ENCODE measurements at regions not wholly inside any gene's neighbourhood (a gene's known extent, or its start where the extent isn't known, plus 50 kb on each side); places are given as distances from the start of the nearest gene placed in this dataset.

DNA sequence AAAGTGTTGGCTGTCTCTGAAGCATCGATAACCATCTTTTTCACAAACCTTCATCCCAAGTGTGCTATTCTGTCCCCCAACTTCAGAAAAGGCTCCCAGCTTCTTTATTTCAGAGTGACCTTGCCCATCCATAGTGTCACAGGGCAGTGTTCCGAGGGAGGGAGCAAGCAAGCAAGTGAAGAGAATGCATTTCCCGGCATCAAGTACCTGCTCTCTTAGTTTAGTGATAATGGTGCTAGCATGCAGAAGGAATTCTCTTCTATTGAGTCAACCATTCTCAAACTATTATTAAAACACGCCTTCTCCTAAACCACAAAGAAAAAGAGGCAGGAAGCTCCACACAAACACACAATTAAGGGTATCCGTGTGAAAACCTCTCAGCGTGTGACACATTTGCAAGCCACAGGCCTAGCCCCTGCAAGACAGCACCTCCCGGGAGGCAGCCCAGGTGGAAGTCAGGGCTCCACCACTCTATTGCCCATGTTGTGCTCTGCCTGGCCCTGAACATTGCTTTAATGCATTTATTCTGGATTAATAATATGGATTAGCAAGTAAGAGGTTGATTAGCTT is 504.9 kb downstream of the GALR1 start:
- no peak for ATAC-seq
- ChIA-PET CTCF (no interaction called here), POLR2A (no interaction called here)
- intact Hi-C loops (cut with DNase I, micrococcal nuclease), result no loop called here
- Mint-ChIP-seq H3K27me3 (peaks cover 5% of the 10 kb centered on the region), H3K9me3 (ENCODE audit: low read depth) (no peaks in the 10 kb centered on the region), H3K4me3 (no peak overlapping the region), H3K4me1 (no peaks in the 10 kb centered on the region), H3K27ac (no peak overlapping the region), H3K36me3 (ENCODE audit: low read depth) (no peaks in the 10 kb centered on the region)
- DNase-seq, result no peak

DNA sequence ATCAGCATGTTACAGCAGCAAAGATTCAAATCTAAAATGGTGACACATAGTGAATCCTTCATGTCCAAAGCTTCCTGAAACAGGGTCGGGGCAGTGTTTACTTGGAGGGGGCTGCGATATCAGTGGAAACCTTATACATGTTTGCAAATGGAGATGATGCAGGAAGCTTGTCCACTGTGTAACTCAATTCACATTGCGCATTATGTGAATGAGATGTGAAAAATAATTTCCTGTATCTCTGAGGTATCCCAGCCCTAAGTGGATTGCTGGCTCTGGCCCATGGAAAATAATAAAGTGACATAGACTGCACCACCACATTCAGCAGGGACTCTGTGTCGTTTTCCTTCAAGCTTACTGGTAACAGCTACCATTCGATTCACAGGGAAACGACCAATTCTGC is 505.5 kb downstream of the GALR1 start:
- no peak for DNase-seq
- H3K36me3 Mint-ChIP-seq (ENCODE audit: low read depth), result no peaks in the 10 kb centered on the region
- CTCF ChIA-PET, result no interaction called here
- no peak overlapping the region for H3K4me3 Mint-ChIP-seq
- H3K9me3 Mint-ChIP-seq (ENCODE audit: low read depth), result no peaks in the 10 kb centered on the region
- ATAC-seq, result no peak
- POLR2A ChIA-PET, result no interaction called here
- H3K4me1 Mint-ChIP-seq, result no peaks in the 10 kb centered on the region
- H3K27me3 Mint-ChIP-seq, result peaks cover 8% of the 10 kb centered on the region
- no peak overlapping the region for H3K27ac Mint-ChIP-seq
- intact Hi-C loops (cut with DNase I, micrococcal nuclease), result no loop called here

DNA sequence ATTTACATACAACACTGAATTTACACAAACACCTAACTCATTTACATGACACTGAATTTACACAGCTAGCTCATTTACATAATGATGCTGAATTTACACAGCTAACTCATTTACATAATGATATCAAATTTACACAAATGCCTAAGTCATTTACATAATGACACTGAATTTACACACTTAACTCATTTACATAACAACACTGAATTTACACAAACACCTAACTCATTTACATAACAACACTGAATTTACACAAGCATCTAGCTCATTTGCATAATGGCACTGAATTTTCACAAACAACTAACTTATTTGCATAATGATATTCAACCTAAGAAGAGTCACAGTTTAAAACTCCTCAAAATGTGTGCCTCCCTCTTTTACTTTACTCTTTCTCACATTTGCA is 511.7 kb downstream of the GALR1 start:
- Mint-ChIP-seq H3K9me3 (ENCODE audit: low read depth) (no peaks in the 10 kb centered on the region), H3K36me3 (ENCODE audit: low read depth) (no peaks in the 10 kb centered on the region), H3K4me3 (no peak overlapping the region), H3K27ac (no peak overlapping the region), H3K27me3 (peaks cover 17% of the 10 kb centered on the region), H3K4me1 (no peaks in the 10 kb centered on the region)
- no peak for ATAC-seq
- intact Hi-C loops (cut with DNase I, micrococcal nuclease), result loop anchor here in 1 of 2 experiments (10.0 kb wide), 1 partner anchor 1223 kb away; no protein-coding TSS in a partner anchor
- DNase-seq, result no peak
- ChIA-PET CTCF (interaction anchor here (1.0 kb wide), 1 partner anchor 15 kb away, joined by 3 read pairs; no protein-coding TSS in a partner anchor), POLR2A (no interaction called here)

DNA sequence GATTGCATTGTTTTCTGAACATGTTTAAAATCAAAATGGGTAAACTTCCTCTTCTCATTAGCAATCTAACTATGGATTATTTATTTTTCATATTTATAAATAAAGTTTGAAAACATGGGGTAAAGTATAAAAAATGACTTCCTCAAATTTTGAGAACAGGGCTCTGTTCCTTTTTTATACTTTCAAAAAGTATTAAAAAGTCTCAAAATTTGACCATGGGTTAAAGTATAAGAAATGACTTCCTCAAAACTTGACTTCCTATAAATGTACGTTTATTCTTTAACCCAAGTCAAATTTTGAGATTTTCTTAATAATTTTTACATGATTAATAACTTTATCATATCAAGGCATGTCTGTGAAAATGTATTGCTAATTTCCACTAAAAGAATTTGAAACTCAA is 512.4 kb downstream of the GALR1 start:
- DNase-seq (no peak), ATAC-seq (no peak)
- no peaks in the 10 kb centered on the region for H3K4me1 Mint-ChIP-seq
- CTCF ChIA-PET, result no interaction called here
- no peak overlapping the region for H3K4me3 Mint-ChIP-seq
- H3K36me3 Mint-ChIP-seq (ENCODE audit: low read depth), result no peaks in the 10 kb centered on the region
- H3K27ac Mint-ChIP-seq, result no peak overlapping the region
- POLR2A ChIA-PET, result no interaction called here
- intact Hi-C loops (cut with DNase I, micrococcal nuclease), result loop anchor here in 1 of 2 experiments (10.0 kb wide), 1 partner anchor 1223 kb away; no protein-coding TSS in a partner anchor
- H3K9me3 Mint-ChIP-seq (ENCODE audit: low read depth), result no peaks in the 10 kb centered on the region
- H3K27me3 Mint-ChIP-seq, result peaks cover 20% of the 10 kb centered on the region

DNA sequence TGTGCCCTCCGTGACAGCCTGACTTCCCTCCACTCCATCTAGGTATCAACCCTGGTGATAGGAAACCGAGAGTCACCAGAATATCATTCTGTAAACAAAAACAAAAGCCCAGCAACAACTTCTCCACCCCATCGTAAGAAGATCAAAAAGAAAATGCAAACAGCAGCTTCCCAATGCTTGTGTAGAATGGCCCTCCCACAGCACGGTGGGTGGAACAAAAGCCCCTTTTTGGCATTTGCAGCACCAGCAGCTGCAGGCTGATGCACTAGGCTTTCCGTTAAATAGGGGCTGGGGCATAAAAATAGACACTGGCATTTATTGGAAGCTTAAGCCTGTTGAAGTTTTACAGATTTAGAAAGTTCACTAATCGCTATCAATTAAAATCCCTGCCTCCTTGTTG is 513.0 kb downstream of the GALR1 start:
- intact Hi-C loops (cut with DNase I, micrococcal nuclease), result loop anchor here in 1 of 2 experiments (10.0 kb wide), 1 partner anchor 1222 kb away; no protein-coding TSS in a partner anchor
- DNase-seq (no peak), ATAC-seq (no peak)
- H3K9me3 Mint-ChIP-seq (ENCODE audit: low read depth), result no peaks in the 10 kb centered on the region
- CTCF ChIA-PET, result no interaction called here
- no peaks in the 10 kb centered on the region for H3K36me3 Mint-ChIP-seq (ENCODE audit: low read depth)
- POLR2A ChIA-PET, result no interaction called here
- peaks cover 20% of the 10 kb centered on the region for H3K27me3 Mint-ChIP-seq
- H3K4me3 Mint-ChIP-seq, result no peak overlapping the region
- no peak overlapping the region for H3K27ac Mint-ChIP-seq
- H3K4me1 Mint-ChIP-seq, result no peaks in the 10 kb centered on the region

DNA sequence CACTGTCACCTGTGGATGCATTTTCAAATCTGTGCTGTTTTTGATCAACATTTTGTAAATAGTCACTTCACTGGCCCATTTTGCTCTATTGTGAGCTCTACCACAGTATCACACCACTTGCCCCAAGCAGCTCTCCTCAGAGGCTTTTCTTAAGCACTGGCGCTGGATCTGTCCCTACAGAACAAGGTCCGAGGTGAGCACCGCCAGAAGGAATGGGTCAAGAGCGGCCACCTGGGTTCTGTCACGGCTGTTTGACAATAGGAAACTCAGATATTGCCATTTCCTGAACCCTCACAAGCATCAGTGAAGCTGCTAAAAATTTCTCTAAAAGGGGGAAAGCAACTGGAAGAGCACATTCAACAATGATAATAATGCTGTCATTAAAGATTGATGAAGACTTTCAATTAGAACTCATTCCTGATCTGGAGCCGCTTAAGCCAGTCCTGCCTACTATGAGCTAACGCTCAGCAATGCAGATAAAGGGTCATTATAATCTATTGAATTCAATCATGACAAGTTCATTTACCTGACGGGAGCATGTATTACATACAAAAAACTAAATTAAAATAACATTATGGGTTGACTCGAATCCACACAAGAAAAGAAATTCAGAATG is 514.0 kb downstream of the GALR1 start:
- no peak for DNase-seq
- no peak overlapping the region for H3K4me3 Mint-ChIP-seq
- no peaks in the 10 kb centered on the region for H3K9me3 Mint-ChIP-seq (ENCODE audit: low read depth)
- CTCF ChIA-PET, result no interaction called here
- no peaks in the 10 kb centered on the region for H3K36me3 Mint-ChIP-seq (ENCODE audit: low read depth)
- ATAC-seq, result no peak
- H3K27me3 Mint-ChIP-seq, result peaks cover 20% of the 10 kb centered on the region
- intact Hi-C loops (cut with DNase I, micrococcal nuclease), result loop anchor here in 1 of 2 experiments (10.0 kb wide), 1 partner anchor 1221 kb away; no protein-coding TSS in a partner anchor
- H3K27ac Mint-ChIP-seq, result no peak overlapping the region
- POLR2A ChIA-PET, result no interaction called here
- no peaks in the 10 kb centered on the region for H3K4me1 Mint-ChIP-seq

DNA sequence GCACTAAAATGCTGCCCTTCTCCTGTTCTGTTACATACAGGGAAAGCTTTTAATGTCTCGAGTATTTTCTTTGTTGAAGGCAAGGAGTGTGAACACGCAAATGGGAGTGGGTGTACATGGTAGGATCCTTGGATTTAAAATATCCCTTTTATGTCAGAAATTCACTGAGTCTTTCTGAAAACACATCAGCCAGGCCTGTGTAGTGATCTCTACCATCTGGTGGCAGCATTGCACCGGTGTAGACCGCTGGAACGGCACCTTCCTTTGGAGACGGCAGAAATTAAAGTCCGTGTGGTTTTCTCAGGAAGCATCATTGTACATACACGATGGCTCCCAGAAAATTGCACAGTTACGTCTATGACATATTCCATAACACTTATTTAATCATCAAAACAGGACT is 515.8 kb downstream of the GALR1 start:
- ATAC-seq, result no peak
- Mint-ChIP-seq H3K9me3 (ENCODE audit: low read depth) (no peaks in the 10 kb centered on the region), H3K27ac (no peak overlapping the region), H3K4me3 (no peak overlapping the region), H3K36me3 (ENCODE audit: low read depth) (no peaks in the 10 kb centered on the region), H3K27me3 (peaks cover 17% of the 10 kb centered on the region), H3K4me1 (no peaks in the 10 kb centered on the region)
- intact Hi-C loops (cut with DNase I, micrococcal nuclease), result loop anchor here in 1 of 2 experiments (10.0 kb wide), 1 partner anchor 1219 kb away; no protein-coding TSS in a partner anchor
- ChIA-PET CTCF (interaction anchor here (0.9 kb wide), 1 partner anchor 12 kb away, joined by 3 read pairs; no protein-coding TSS in a partner anchor), POLR2A (no interaction called here)
- peak; percentile 42 for DNase-seq

DNA sequence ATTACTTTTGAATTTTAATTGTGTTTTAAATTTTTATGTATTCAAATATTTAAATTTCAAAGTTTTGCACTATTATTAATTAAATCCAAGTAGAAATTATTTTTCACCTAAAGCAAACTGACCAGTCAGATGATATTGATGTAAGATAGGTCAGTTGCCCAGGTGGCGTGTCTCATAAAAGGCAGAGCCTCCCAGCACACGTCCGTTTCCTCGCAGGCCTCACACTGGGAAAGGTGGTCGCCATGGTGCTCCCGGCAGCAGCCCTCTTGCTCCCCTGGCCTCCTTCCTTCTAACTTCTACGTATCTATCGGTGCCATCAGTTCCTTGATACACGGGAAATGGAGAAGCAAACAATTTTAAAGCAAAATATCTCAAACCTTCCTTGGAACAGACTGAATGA is 516.8 kb downstream of the GALR1 start:
- intact Hi-C loops (cut with DNase I, micrococcal nuclease), result loop anchor here in 1 of 2 experiments (10.0 kb wide), 1 partner anchor 1218 kb away; no protein-coding TSS in a partner anchor
- Mint-ChIP-seq H3K4me3 (no peak overlapping the region), H3K27ac (no peak overlapping the region), H3K27me3 (peaks cover 12% of the 10 kb centered on the region), H3K36me3 (ENCODE audit: low read depth) (no peaks in the 10 kb centered on the region), H3K9me3 (ENCODE audit: low read depth) (no peaks in the 10 kb centered on the region), H3K4me1 (no peaks in the 10 kb centered on the region)
- ATAC-seq (no peak), DNase-seq (no peak)
- POLR2A ChIA-PET, result no interaction called here
- CTCF ChIA-PET, result no interaction called here

DNA sequence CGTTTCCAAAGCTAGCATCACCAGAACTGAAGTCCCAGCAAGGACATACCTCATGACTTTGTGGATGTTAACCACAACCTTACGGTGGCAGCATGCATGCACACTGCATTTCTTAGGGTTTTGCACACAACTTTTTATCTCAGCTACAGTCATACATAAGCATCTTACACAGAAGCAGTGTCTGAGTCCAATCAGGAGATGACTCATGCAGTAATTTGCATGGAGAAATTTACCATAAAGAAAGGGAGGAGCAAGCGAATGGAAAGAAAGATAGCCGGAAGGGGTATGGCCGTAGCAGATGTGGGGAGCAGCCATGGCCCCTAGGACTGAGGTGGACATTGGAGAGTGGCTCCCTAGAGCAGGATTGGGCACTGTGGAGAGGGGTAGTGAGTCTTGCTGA is 522.5 kb downstream of the GALR1 start:
- POLR2A ChIA-PET, result no interaction called here
- no peak for DNase-seq
- CTCF ChIA-PET, result interaction anchor here (0.7 kb wide), 1 partner anchor 106 kb away, joined by 3 read pairs; no protein-coding TSS in a partner anchor
- Mint-ChIP-seq H3K36me3 (ENCODE audit: low read depth) (no peaks in the 10 kb centered on the region), H3K27me3 (peaks cover 3% of the 10 kb centered on the region), H3K4me3 (no peak overlapping the region), H3K9me3 (ENCODE audit: low read depth) (no peaks in the 10 kb centered on the region), H3K27ac (no peak overlapping the region), H3K4me1 (no peaks in the 10 kb centered on the region)
- no peak for ATAC-seq
- intact Hi-C loops (cut with DNase I, micrococcal nuclease), result no loop called here

DNA sequence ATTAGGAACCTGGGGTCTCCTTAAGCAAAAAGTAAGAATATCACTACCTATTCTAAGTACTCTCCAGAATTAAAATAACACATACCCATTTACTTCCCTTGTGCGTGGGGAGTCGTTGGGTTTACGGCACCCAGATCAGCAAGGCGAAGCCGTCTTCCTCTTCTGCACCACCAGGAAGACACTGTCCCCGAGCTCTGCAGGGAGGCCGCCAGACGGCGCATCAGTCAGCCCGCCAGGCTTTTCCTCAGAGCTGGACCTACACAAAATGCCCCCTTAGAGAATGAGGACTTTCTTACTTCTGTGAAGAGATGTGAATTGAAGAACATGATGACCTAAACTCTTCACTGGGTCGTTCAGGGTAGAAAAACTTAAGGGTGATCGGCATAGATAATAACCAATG is 526.5 kb downstream of the GALR1 start:
- no peaks in the 10 kb centered on the region for H3K9me3 Mint-ChIP-seq (ENCODE audit: low read depth)
- H3K36me3 Mint-ChIP-seq (ENCODE audit: low read depth), result no peaks in the 10 kb centered on the region
- H3K27ac Mint-ChIP-seq, result no peak overlapping the region
- intact Hi-C loops (cut with DNase I, micrococcal nuclease), result no loop called here
- H3K4me1 Mint-ChIP-seq, result no peaks in the 10 kb centered on the region
- ChIA-PET CTCF (no interaction called here), POLR2A (no interaction called here)
- H3K4me3 Mint-ChIP-seq, result no peak overlapping the region
- ATAC-seq (no peak), DNase-seq (no peak)
- H3K27me3 Mint-ChIP-seq, result peaks cover 3% of the 10 kb centered on the region

DNA sequence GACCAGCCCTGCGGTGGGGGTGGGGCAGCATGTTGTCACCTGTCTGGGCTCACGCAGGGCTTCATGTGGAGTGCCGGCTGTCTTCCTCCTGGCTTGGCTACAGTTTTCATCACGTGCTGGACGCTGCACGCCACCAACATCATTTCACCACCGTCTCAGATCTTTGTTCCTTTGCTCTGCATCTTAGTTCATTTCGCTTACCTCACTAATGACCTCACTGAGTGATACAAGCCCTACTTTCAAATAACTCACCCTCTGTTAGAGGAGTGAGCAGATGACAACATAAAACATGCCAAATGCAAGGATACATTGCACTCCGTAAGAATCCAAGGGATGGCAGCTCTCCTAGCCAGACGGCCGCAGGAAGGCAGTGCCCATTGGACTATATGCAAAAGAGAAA is 527.5 kb downstream of the GALR1 start:
- no peak overlapping the region for H3K27ac Mint-ChIP-seq
- ChIA-PET CTCF (no interaction called here), POLR2A (no interaction called here)

DNA sequence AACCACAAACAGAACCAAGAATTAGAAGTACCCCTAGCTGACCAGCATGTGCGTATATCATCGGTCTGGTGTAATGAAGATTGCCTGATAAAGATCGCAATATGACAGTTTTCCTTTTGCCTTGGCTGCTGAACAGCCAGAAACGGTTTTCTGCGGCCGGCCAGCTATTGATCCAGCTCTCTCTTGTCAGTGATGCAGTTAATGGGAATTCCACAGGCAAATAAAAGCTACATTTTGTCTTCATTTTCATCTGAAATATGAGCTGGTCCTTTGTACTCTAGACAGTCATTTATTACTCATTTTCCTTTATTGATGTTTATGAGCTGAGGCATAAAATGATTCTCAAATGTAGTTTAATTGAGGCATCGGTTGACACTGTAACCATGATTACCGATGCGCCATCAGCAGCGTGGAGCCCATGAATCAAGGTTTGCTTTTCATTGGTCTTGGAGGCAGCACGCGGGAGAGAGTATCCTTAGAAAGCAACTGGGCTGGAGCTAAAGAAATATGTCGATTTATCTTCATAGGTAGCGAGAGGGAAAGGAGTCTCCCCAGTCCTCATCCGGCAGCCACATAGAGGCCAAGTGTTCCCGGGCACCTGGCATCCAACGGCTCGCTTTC is 535.2 kb downstream of the GALR1 start:
- CTCF ChIA-PET, result no interaction called here
- Mint-ChIP-seq H3K9me3 (ENCODE audit: low read depth) (no peaks in the 10 kb centered on the region), H3K27me3 (peaks cover 4% of the 10 kb centered on the region), H3K36me3 (ENCODE audit: low read depth) (no peaks in the 10 kb centered on the region), H3K27ac (no peak overlapping the region), H3K4me3 (no peak overlapping the region), H3K4me1 (no peaks in the 10 kb centered on the region)
- POLR2A ChIA-PET, result no interaction called here
- ATAC-seq, result no peak
- no peak for DNase-seq
- intact Hi-C loops (cut with DNase I, micrococcal nuclease), result no loop called here

More for the DNA sequence above, 527.5 kb downstream of the GALR1 start:
- H3K36me3 Mint-ChIP-seq (ENCODE audit: low read depth), result no peaks in the 10 kb centered on the region
- peaks cover under 1% of the 10 kb centered on the region for H3K27me3 Mint-ChIP-seq
- no peak overlapping the region for H3K4me3 Mint-ChIP-seq
- DNase-seq (no peak), ATAC-seq (no peak)
- intact Hi-C loops (cut with DNase I, micrococcal nuclease), result no loop called here
- H3K9me3 Mint-ChIP-seq (ENCODE audit: low read depth), result no peaks in the 10 kb centered on the region
- no peaks in the 10 kb centered on the region for H3K4me1 Mint-ChIP-seq
